ENCODE measurements at regions not wholly inside any gene's neighbourhood (a gene's known extent, or its start where the extent isn't known, plus 50 kb on each side); places are given as distances from the start of the nearest gene placed in this dataset.

GRCh38 chr22:48261706-48262105, 1499.3 kb downstream of the TBC1D22A start:
- TF ChIP-seq CTCF (conservative IDR thresholded peaks at IDR 0.05; ENCODE audit: low read depth, low read length) (no peak), EZH2 (IDR thresholded peaks at IDR 0.05; ENCODE audit: low read length, unreplicated experiment) (no peak)

All from PC-3 (cell line).